ENCODE measurements at regions not wholly inside any gene's neighbourhood (a gene's known extent, or its start where the extent isn't known, plus 50 kb on each side); places are given as distances from the start of the nearest gene placed in this dataset.

- H3K27me3 Mint-ChIP-seq = no peaks in the 10 kb centered on the region
- H3K9me3 Mint-ChIP-seq = no peaks in the 10 kb centered on the region
- H3K4me1 Mint-ChIP-seq = peaks cover 16 to 17% (median 17%) of the 10 kb centered on the region in 3 donors
- peak overlapping the region in 2 of 4 donors; percentile 28 to 45 for H3K4me3 Mint-ChIP-seq
- peak overlapping the region in 1 of 3 donors; percentile 16 for H3K27ac Mint-ChIP-seq
- peaks cover 2% of the 10 kb centered on the region for H3K36me3 Mint-ChIP-seq
Observed at GRCh38 chr17:77382966-77383612, 242.3 kb downstream of the SEC14L1 start.

GRCh38 chr17:77383613-77384608 is 243.1 kb downstream of the SEC14L1 start:
- no peaks in the 10 kb centered on the region for H3K36me3 Mint-ChIP-seq
- peak overlapping the region in 2 of 3 donors; percentile 22 to 55 for H3K27ac Mint-ChIP-seq
- H3K9me3 Mint-ChIP-seq = no peaks in the 10 kb centered on the region
- no peaks in the 10 kb centered on the region for H3K27me3 Mint-ChIP-seq
- peak overlapping the region in 2 of 4 donors; percentile 16 to 22 for H3K4me3 Mint-ChIP-seq
- peaks cover 9 to 22% (median 14%) of the 10 kb centered on the region in 3 donors for H3K4me1 Mint-ChIP-seq

- H3K4me1 Mint-ChIP-seq = peaks cover 16 to 26% (median 20%) of the 10 kb centered on the region in 3 donors
- peak overlapping the region in 1 of 4 donors; percentile 3 for H3K4me3 Mint-ChIP-seq
- H3K27me3 Mint-ChIP-seq = no peaks in the 10 kb centered on the region
- H3K36me3 Mint-ChIP-seq = no peaks in the 10 kb centered on the region
- no peak overlapping the region for H3K27ac Mint-ChIP-seq
- no peaks in the 10 kb centered on the region for H3K9me3 Mint-ChIP-seq
Observed at GRCh38 chr17:77385750-77386501, 245.2 kb downstream of the SEC14L1 start.

GRCh38 chr17:77386502-77387192 is 245.9 kb downstream of the SEC14L1 start:
- Mint-ChIP-seq H3K4me3 (no peak overlapping the region), H3K27me3 (no peaks in the 10 kb centered on the region), H3K27ac (peak overlapping the region; percentile 13 to 84 (median 75))

GRCh38 chr17:77387891-77388290 is 247.1 kb downstream of the SEC14L1 start:
- Mint-ChIP-seq H3K4me1 (peaks cover 15 to 23% (median 20%) of the 10 kb centered on the region in 3 donors), H3K4me3 (peak overlapping the region in 1 of 4 donors; percentile 27), H3K36me3 (no peaks in the 10 kb centered on the region), H3K27ac (peak overlapping the region in 2 of 3 donors; percentile 51 to 93), H3K9me3 (no peaks in the 10 kb centered on the region), H3K27me3 (no peaks in the 10 kb centered on the region)

More at GRCh38 chr17:77386502-77387192, 245.9 kb downstream of the SEC14L1 start:
- Mint-ChIP-seq H3K4me1 (peaks cover 20 to 26% (median 22%) of the 10 kb centered on the region in 3 donors), H3K9me3 (no peaks in the 10 kb centered on the region), H3K36me3 (no peaks in the 10 kb centered on the region)

- H3K27me3 Mint-ChIP-seq = no peaks in the 10 kb centered on the region
- H3K4me3 Mint-ChIP-seq = peak overlapping the region; percentile 67 to 93 (median 76)
- no peaks in the 10 kb centered on the region for H3K36me3 Mint-ChIP-seq
- H3K27ac Mint-ChIP-seq = peak overlapping the region; percentile 71 to 93 (median 80)
- no peaks in the 10 kb centered on the region for H3K9me3 Mint-ChIP-seq
- H3K4me1 Mint-ChIP-seq = peaks cover 13 to 20% (median 20%) of the 10 kb centered on the region in 3 donors
Observed at GRCh38 chr17:77388384-77389306, 247.9 kb downstream of the SEC14L1 start.

- no peaks in the 10 kb centered on the region for H3K9me3 Mint-ChIP-seq
- peaks cover 16 to 25% (median 20%) of the 10 kb centered on the region in 3 donors for H3K4me1 Mint-ChIP-seq
- H3K36me3 Mint-ChIP-seq = no peaks in the 10 kb centered on the region
- peak overlapping the region in 1 of 3 donors; percentile 56 for H3K27ac Mint-ChIP-seq
- H3K4me3 Mint-ChIP-seq = no peak overlapping the region
- H3K27me3 Mint-ChIP-seq = no peaks in the 10 kb centered on the region
Observed at GRCh38 chr17:77390870-77391269, 250.1 kb downstream of the SEC14L1 start.

- peak overlapping the region in 2 of 4 donors; percentile 9 to 23 for H3K4me3 Mint-ChIP-seq
- H3K9me3 Mint-ChIP-seq = no peaks in the 10 kb centered on the region
- H3K36me3 Mint-ChIP-seq = no peaks in the 10 kb centered on the region
- peaks cover 16 to 28% (median 20%) of the 10 kb centered on the region in 3 donors for H3K4me1 Mint-ChIP-seq
- no peak overlapping the region for H3K27ac Mint-ChIP-seq
- no peaks in the 10 kb centered on the region for H3K27me3 Mint-ChIP-seq
Observed at GRCh38 chr17:77391668-77392375, 251.1 kb downstream of the SEC14L1 start.

- Mint-ChIP-seq H3K4me3 (no peak overlapping the region), H3K27me3 (no peaks in the 10 kb centered on the region), H3K9me3 (no peaks in the 10 kb centered on the region), H3K36me3 (no peaks in the 10 kb centered on the region), H3K27ac (no peak overlapping the region), H3K4me1 (peaks cover 13 to 26% (median 20%) of the 10 kb centered on the region in 3 donors)
Observed at GRCh38 chr17:77392376-77393273, 251.9 kb downstream of the SEC14L1 start.

- Mint-ChIP-seq H3K36me3 (no peaks in the 10 kb centered on the region), H3K9me3 (no peaks in the 10 kb centered on the region), H3K4me3 (no peak overlapping the region), H3K27ac (no peak overlapping the region), H3K27me3 (no peaks in the 10 kb centered on the region), H3K4me1 (peaks cover 15 to 25% (median 20%) of the 10 kb centered on the region in 3 donors)
Observed at GRCh38 chr17:77393274-77393600, 252.5 kb downstream of the SEC14L1 start.

- Mint-ChIP-seq H3K4me3 (no peak overlapping the region), H3K27ac (no peak overlapping the region), H3K27me3 (no peaks in the 10 kb centered on the region), H3K4me1 (peaks cover 20 to 25% (median 22%) of the 10 kb centered on the region in 3 donors), H3K9me3 (no peaks in the 10 kb centered on the region), H3K36me3 (no peaks in the 10 kb centered on the region)
Observed at GRCh38 chr17:77393867-77394539, 253.2 kb downstream of the SEC14L1 start.

All from IgD-negative memory B cell (primary cell).